HL-60/S4 treated with phorbol 12-myristate 13-acetate at 8.2 ng/mL for 4 days and 3 days (cell line): ENCODE measurements at regions not wholly inside any gene's neighbourhood (a gene's known extent, or its start where the extent isn't known, plus 50 kb on each side); places are given as distances from the start of the nearest gene placed in this dataset.

Experiments used
- in situ Hi-C: fragments of 300-500 bp; cut with MboI; formaldehyde crosslinking; loops from 2 replicates; pipeline ENCODE4 v1.15.0; 2022; ENCODE audit warnings: low sequenced_read_pairs

DNA sequence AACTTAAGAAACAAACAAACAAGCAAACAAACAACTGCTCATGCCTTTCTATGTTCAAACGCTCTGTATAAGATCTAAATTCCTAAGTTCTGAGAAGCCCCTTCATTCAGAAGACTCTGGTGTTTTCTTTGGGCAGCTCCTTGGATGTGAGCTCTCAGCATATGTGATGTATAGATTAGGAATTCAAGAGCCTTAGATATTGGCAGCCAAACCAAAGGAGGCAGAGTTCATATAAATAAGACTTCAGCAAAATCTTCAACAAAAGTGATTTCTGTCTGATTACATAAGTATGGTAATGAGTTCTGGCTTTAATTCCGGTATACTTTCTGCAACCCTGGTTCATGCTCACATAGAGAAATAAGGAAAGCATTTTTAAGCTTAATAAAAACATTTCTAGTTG is 145.6 kb downstream of the DYRK2 start:
- in situ Hi-C loops = no loop called here

DNA sequence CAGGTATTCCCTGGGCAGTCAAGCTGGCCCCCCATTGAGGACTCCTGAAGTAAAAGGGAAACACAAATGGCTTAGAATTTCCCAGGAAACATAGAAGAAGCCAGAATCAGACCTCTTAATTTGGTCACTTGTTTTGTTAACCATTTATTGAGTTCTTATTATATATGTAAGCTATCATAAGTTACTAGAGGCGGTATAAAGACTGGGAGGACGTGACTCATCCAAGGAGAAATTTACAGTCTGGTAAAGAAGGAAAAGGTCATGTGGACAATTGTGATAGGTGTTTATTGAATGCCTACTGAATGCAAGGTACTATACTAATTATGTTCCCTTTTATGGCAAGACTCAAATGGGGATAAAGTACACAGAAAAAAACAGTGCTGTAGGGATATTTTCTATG is 146.7 kb downstream of the DYRK2 start:
- in situ Hi-C loops = no loop called here

DNA sequence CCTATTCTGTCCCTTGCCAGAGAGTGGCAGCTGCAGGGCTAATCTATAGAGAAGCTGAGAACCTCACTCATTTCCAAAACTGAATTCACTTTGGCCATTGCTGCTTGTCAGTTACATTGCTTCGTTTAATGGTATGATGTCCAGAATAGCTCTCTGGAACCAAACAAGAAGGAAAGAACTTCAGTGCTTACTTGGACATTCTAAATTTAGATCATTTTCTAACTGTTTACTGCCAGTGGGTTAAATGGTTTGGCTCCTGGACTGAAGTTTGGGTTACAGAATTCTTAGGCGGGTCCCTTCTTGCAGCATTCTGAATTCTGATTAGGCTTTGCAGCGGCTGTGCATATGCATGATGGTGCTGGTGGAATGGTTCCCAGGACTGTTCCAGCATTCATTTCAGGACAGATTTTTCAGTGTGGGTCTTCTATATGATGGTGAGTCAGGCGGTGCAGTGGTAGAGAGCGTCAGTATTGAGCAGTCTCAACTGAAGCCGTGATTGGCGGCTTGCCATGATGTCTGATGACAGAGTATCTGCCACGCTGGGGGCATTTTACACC is 148.7 kb downstream of the DYRK2 start:
- in situ Hi-C loops = no loop called here

DNA sequence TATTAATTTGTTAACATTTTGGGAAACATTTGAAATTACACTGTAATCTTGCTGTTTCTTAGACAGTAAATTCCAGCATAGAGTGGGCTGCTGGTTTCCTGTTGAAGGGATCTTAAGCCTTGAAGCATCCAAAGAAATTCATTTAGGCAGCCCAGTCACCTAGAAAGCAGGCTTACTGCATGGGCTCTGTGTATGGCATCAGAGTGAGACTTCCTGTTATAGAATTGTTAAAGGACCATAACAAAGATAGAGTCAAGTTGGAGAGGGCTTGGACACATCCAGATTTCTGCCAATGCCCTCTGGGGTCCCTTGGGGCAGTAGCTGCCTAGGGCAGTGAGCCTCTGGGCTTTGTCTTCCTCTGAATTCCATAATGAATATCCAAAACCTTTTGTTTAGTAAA is 149.2 kb downstream of the DYRK2 start:
- in situ Hi-C loops = no loop called here

DNA sequence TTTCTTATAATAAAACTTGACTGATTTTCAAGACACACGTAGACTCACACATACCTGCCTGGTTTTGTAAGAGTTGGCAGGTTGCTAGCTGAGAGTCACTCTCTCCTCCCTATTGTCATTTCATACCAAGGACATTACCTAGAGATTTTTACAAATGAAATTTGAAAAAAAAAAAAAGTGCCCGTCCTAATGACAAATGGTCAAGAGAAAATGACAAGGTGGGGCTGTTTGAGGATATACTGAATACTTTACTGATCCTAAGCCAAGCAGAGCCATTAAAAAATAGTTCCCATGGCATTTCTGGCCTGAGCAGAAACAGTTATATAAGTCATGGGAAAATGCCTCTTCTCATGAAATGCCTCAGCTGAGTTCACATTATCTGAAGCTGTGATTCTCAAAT is 150.2 kb downstream of the DYRK2 start:
- in situ Hi-C loops = no loop called here

DNA sequence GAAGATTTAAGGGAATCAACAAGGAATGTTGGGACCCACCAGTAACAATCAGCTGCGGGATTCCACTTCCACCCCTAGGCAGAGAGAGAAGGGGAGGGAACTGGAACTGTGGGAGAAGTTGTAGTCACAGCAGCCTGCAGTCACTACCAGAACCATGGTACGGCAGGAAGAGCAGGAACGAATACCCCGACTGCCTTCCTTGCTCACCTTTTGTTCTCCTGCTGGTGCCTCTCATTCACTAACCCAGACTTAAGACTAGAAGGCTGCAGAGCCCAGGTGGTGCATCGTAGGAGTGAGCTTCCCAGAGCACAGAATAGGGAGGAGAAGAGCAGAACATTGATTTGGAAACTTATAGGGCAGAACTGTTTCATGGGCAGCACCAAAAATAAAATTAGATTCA is 154.2 kb downstream of the DYRK2 start:
- in situ Hi-C loops = no loop called here

DNA sequence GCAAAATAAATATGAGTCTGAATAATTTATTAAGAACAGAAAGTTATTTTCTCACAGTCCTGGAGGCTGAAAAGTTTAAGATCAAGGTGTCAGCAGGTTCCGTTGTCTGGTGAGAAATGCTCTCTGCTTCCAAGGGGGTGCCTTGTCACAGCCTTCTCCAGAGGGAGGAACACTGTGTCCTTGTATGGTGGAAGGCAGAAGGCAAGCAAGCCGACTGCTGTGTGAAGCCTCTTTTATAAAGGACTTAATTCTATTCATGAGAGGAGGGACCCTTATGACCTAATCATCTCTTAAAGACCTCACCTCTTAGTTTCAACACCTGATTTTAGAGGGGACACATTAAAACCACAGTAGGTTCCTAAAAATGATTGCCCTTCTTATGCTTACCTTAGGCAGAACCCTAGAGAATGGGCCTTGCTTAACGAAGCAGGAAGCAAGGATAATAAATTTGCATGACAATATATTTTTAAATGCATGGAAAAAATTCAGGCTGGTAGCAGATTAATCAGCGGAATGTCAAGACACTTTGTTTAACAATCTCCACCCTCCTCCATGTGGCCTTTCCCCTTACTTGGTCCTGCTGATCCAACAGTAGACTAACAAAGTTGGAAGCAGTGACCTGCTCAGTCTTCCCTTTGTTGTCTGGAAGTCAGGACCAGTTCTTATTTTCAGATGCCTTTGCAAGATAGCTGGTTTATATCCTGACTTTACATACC is 154.9 kb downstream of the DYRK2 start:
- in situ Hi-C loops = no loop called here

DNA sequence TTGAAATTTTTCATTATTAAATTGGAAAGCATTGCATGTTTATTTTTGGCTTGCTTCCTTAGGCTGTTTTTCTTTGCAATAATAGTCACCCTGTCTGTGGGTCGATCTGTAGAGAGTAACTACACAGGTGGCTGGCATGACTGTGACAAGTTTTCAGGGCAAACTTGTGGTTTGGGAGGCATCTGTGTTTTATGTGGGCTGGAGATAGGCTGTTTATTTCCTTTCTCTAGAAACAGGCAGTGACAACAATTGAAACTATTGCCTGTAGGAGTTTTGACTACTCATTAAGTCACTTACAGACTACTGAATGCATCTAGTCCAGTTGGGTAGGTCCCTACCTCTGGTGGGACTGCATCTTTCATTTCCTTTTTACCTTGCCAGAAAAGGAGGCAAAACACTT is 155.6 kb downstream of the DYRK2 start:
- in situ Hi-C loops = no loop called here

DNA sequence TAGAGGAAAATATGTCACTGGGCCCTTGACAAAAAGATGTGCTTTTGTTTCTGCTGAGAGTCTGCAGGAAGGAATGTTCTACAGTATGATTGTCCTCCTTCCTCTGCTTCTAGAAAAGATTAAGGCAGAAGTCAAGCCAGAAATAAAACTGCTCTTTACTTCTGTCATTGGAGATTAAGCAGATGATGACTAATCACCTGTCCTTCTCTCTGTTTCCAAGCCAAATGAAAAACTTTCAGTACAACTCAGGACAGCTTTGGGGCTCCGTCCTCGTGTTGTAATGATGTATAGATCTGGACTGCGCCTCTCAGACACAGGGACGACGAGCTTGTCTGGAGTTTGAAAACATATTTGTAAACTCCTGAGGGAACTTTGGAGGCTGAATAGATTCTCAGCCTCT is 159.3 kb downstream of the DYRK2 start:
- in situ Hi-C loops = no loop called here

DNA sequence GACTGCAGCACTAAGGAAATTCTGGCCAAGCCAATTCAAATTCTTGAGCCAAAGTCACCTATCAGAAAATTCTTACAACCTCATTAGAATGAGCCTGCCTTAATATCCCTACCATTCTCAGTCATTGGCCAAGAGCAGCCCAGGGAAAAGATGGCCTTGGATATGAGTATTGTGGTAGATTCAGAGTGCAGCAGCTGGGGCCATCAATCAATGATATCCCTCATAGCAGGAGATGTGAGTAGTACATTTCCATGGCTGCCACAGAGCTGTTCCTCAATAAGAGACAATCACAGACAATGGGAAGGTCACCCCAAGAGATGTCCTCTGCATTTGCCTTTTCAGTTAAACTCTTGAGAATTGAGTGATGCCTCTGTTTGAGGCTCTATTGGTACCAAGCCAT is 161.6 kb downstream of the DYRK2 start:
- in situ Hi-C loops = no loop called here

DNA sequence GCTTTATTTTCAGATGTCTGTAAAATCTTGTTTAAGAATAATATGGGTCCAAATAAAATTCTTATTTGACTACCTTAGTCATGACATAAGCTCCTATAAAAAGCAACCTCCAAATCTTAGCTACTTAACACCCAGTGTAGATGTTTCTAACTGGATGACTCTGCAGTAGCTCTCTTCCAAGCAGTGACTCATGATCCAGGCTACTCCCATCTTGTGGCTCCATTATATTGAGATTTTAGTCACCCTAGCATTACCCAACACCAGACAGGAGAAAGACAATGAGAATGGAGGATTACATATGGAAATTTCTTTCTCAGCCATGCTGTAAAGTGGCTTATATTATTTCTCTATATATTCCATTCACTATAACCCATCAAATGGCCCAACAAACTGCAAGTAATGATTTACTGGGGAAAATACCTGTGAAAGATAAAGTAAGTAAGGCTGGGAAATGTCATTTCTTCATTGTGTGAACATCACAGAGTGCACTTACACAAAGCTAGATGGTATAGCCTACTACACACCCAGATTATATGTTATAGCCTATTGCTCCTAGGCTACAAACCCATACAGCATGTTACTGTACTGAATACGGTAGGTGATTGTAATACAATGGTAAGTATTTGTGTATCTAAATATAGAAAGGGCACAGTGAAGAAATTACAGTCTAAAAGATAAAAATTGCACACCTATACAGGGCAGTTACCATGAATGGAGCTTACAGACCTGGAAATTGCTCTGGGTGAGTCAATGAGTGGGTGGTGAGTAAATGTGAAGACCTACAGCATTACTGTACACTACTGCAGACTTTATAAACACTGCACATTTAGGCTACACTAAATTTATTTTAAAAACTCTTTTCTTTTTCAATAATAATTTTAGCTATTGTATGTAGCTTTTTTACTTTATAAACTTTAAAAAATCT is 163.2 kb downstream of the DYRK2 start:
- in situ Hi-C loops = no loop called here

DNA sequence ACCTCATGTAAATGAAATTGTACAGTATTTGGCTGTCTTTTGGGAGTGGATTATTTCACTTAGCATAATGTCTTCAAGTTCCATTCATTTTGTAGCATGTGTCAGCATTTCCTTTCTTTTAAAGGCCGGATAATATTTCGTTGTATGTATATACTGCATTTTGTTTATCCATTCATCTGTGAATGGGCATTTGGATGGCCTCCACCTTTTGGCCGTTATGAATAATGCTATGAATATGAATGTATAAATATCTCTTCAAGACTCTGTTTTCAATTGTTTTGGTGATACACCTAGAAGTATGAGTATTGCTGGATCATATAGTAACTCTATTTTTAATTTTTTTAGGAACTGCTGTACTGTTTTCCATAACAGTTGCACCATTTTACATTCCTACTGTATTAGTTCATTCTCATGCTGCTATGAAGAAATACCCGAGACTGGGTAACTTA is 164.9 kb downstream of the DYRK2 start:
- in situ Hi-C loops = no loop called here

DNA sequence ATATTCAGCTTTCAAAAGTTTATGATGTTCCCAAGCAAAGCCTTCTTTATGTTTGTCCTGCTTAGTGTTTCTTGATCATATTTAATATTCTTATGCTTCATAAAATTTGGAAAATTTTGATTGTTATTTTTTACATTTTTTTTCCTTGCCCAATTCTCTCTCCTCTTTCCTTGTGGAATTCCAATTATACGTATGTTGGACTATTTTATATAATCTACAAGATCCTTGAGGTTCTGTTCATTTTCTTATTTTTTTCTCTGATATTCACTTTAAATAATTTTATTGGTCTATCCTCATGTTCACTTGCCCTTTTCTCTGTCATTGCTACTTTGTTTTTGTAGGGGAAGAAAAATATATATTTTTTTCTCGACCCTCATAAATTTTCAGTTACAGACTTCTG is 167.7 kb downstream of the DYRK2 start:
- in situ Hi-C loops = no loop called here

DNA sequence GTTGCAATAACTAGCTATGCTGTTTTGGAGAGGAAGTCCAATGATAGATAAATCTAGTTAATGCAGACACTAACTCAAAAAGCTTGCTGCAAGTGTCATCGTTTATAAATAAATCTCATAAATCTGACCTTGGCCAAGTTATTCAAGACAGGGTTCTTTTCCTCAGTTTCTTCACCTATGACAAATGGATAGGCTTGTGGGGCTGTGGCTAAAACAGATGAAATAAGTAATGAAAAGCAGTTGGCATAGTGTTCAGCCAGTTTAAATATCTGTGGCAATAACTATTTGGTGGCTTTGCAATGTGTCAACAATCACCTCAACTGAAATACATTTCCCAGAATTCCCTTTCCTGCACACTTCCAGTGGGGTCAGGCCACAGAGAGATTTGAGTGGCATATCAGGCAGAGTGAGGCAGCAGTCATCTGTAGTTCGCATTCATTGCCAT is 169.9 kb downstream of the DYRK2 start:
- in situ Hi-C loops = no loop called here

DNA sequence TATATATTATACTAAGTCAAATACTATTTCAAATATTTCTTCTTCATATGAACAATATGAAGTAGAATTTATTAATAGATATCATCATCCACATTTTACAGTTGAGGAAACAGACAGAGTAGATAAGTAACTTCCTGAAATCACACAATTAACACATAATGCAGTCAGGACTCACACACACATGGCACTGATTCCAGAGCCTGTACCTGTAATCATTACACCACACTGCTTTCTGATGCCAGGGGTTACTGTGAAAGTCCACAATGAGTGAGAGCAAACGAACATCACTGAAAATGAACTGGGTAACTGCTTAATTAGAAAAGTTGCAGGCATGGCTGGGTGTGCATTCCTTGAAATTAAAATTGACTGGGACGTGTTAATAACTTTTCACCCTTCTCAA is 169.3 kb upstream of the IFNG-AS1 start:
- in situ Hi-C loops = no loop called here

DNA sequence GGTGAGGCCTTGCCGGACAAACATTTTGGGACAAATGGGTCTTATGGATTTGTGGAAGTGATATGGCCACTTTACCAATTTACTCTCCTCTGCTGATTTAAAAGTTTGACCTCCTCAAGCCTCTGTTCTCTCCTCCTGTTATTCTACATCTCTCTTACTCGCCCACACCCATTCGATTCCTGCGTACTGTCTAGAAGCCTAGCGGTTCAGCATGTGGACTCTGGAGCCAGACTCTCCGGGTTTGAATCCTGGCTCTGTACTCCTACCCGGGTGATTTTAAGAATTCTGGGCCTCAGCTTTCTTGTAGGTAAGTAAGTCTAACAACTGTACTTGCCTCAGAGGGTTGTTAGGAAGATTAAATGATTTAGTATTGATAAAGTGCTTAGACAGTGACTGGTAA is 168.6 kb upstream of the IFNG-AS1 start:
- in situ Hi-C loops = no loop called here

DNA sequence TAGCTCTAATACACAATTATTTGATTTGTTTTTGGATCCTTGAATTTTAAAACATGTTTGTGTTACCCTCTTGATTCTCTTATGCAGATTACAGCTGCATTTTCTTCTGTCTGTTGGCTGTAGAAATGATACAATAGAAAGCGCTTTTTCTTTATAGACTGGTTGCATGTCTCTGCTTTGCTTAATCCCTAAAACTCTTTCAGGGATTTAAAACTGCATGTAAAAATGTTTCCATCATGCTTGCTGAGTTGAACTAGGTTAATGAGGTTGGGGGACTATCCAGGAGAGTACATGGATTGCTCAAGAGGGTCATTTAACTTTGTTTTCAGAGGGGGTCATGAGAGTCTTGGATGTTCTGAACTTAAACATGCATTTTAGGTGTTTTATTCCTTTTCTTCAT is 166.4 kb upstream of the IFNG-AS1 start:
- in situ Hi-C loops = no loop called here

DNA sequence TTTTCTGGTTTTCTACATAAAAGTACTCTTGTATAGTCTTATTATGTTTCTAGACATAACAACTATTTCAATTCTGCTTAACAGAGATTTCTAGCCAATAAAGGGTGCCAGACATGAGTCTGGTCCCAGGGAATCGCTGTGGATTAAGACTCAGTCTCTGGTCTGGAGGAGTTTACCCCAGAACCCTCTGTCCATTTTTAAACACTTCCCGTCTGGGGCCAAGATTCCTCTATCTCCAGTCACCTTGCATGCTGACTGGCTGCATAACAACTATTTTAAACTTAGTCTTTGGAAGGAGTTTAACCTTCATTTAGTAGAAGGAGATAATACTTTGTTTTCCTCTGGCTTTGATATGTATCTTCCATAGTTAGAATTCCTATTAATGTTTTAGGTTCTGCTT is 163.1 kb upstream of the IFNG-AS1 start:
- in situ Hi-C loops = no loop called here

DNA sequence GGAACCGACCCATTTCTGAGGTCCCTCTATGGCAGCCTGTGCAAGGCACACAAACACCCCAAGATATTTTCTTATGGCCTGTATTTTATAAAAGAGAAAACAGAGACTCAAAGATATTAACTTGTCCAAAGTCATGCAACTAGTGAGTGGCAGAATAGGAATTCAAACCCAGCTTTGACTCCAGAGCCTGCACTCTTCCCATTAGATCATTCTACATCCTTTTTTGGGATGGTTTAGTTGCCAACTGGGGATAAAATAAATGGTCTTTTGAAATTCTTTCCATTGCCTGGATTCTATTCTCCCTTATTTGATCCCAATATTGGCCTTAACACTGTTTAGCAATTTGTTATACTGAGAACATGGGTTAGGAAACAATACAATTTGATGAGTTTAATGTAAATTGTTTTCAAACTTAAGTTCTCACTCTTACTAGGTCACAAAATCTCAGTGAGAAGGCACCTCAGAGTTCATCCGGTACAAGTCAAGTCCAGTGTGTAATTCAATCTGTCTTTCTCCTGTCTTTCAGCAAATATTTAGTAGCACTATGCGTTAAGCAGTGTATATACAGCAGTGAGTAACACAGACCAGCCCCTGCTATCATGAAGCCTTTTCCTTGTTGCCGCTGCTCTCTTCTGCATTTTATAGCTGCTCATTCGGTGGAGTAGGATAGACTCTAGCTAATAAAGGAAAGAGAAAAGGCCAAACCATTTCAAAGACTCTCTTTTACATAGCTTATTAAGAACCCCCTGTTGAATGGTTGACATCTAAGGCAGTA is 162.1 kb upstream of the IFNG-AS1 start:
- in situ Hi-C loops = no loop called here

DNA sequence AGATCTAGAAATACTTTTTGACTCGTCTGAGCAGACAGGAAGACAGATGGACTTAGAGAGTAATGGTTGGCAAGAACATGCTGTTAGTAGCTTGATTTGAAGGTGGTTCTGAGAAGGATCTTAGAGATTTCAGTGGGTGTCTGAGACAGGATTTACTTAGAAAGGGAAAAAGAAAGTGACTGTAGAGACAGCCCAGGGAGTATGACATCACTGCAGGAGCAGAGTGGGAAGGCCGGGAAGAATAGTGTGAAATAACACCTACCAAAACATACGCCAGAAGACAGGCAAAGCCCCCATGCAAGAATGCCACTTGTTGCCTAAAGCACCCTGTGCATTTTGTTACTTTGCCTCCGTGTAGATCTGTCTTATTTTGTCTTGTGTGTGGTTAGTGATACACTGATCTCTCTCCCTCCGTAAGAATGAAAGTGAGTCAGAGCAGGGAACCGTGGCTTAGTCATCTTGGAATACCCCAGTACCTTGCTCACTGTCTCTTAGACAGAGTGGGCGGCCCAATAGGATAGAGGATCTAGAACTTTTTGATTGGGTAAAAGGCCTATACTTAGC is 161.3 kb upstream of the IFNG-AS1 start:
- in situ Hi-C loops = no loop called here

DNA sequence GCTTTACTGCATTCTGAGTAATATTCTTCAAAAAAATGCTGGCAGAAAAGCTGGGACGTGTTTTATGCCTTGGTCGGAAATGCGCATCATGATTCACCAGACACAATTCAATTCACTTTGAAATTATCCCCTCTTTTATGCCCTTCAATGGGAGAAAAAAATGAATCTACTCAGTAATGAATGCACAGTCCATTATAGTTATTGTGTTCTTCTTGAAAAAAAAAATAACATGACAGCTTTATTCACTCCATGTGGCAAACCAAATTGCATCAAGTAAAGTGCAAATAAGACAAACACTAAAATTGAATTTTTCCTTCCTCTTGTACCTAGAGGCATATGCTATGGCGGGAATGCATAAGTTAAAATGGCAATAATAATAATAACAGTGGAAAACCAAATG is 159.4 kb upstream of the IFNG-AS1 start:
- in situ Hi-C loops = no loop called here
